HG03432 (cell line): ENCODE measurements at regions not wholly inside any gene's neighbourhood (a gene's known extent, or its start where the extent isn't known, plus 50 kb on each side); places are given as distances from the start of the nearest gene placed in this dataset.
"Not testable (repeated sequence)": the region's sequence is repeated elsewhere in the genome, so short reads cannot be mapped to it uniquely, and the experiment has no call there.

Source experiments
- ATAC-seq: cut with Tn5 transposase; IDR thresholded peaks from one replicate; pipeline ENCODE4 v1.9.1; 2021; ENCODE audit warnings: mild to moderate bottlenecking, moderate library complexity; ENCODE audit not compliant: unreplicated experiment

GRCh38 chr7:65254061-65254460 lies 119.6 kb upstream of the ZNF92 start:
- ATAC-seq: no peak

- ATAC-seq: peak; percentile 79
Measured at GRCh38 chr7:65251851-65252620, 121.6 kb upstream of the ZNF92 start.

- ATAC-seq: no peak
Measured at GRCh38 chr7:65250697-65251395, 122.8 kb upstream of the ZNF92 start.

- ATAC-seq: no peak
Measured at GRCh38 chr7:65250216-65250615, 123.4 kb upstream of the ZNF92 start.

GRCh38 chr7:65247491-65247890 lies 126.2 kb upstream of the ZNF92 start:
- no peak for ATAC-seq

- no peak for ATAC-seq
Measured at GRCh38 chr7:65239707-65240352, 133.8 kb upstream of the ZNF92 start.

- no peak for ATAC-seq
Measured at GRCh38 chr7:65239324-65239706, 134.3 kb upstream of the ZNF92 start.

GRCh38 chr7:65238785-65239184 lies 134.9 kb upstream of the ZNF92 start:
- ATAC-seq: no peak

GRCh38 chr7:65235586-65235985 lies 138.1 kb upstream of the ZNF92 start:
- ATAC-seq: no peak

- no peak for ATAC-seq
Measured at GRCh38 chr7:65233409-65234034, 140.1 kb upstream of the ZNF92 start.

- ATAC-seq: no peak
Measured at GRCh38 chr7:65230231-65230630, 143.4 kb upstream of the ZNF92 start.

- ATAC-seq: no peak
Measured at GRCh38 chr7:65225422-65226006, 148.1 kb upstream of the ZNF92 start.

- ATAC-seq: no peak
Measured at GRCh38 chr7:65222655-65223054, 151.0 kb upstream of the ZNF92 start.

GRCh38 chr7:65221683-65222082 lies 152.0 kb upstream of the ZNF92 start:
- no peak for ATAC-seq

- no peak for ATAC-seq
Measured at GRCh38 chr7:65219623-65220022, 154.0 kb upstream of the ZNF92 start.

- peak; percentile 87 for ATAC-seq
Measured at GRCh38 chr7:65216469-65216868, 157.2 kb upstream of the ZNF92 start.

GRCh38 chr7:65213260-65213659 lies 160.4 kb upstream of the ZNF92 start:
- not testable (repeated sequence) for ATAC-seq

GRCh38 chr7:65199221-65199620 lies 174.4 kb upstream of the ZNF92 start:
- not testable (repeated sequence) for ATAC-seq

GRCh38 chr7:65193334-65194058 lies 180.2 kb upstream of the ZNF92 start:
- not testable (repeated sequence) for ATAC-seq

- ATAC-seq: not testable (repeated sequence)
Measured at GRCh38 chr7:65177041-65177440, 170.6 kb upstream of the ERV3-1 start.
